ENCODE measurements at regions not wholly inside any gene's neighbourhood (a gene's known extent, or its start where the extent isn't known, plus 50 kb on each side); places are given as distances from the start of the nearest gene placed in this dataset.

- DNase-seq = no peak
- Mint-ChIP-seq H3K27ac (ENCODE audit: unreplicated experiment) (no peak overlapping the region), H3K27me3 (ENCODE audit: unreplicated experiment) (no peaks in the 10 kb centered on the region), H3K36me3 (ENCODE audit: unreplicated experiment) (peaks cover 5% of the 10 kb centered on the region), H3K4me1 (ENCODE audit: low read depth, unreplicated experiment) (peaks cover 12% of the 10 kb centered on the region), H3K4me3 (ENCODE audit: unreplicated experiment) (no peak overlapping the region), H3K9me3 (ENCODE audit: unreplicated experiment) (no peaks in the 10 kb centered on the region)
- TF ChIP-seq CTCF (IDR thresholded peaks at IDR 0.05; ENCODE audit: partially characterized antibody, unreplicated experiment) = no peak
Observed at GRCh38 chr6:164200071-164200470, 785.6 kb downstream of the QKI start.

- no peaks in the 10 kb centered on the region for H3K9me3 Mint-ChIP-seq (ENCODE audit: unreplicated experiment)
- TF ChIP-seq CTCF (IDR thresholded peaks at IDR 0.05; ENCODE audit: partially characterized antibody, unreplicated experiment) = no peak
- no peak overlapping the region for H3K4me3 Mint-ChIP-seq (ENCODE audit: unreplicated experiment)
- no peak for DNase-seq
- H3K27ac Mint-ChIP-seq (ENCODE audit: unreplicated experiment) = no peak overlapping the region
- H3K36me3 Mint-ChIP-seq (ENCODE audit: unreplicated experiment) = no peaks in the 10 kb centered on the region
- H3K4me1 Mint-ChIP-seq (ENCODE audit: low read depth, unreplicated experiment) = peaks cover 16% of the 10 kb centered on the region
- H3K27me3 Mint-ChIP-seq (ENCODE audit: unreplicated experiment) = no peaks in the 10 kb centered on the region
Observed at GRCh38 chr6:164195942-164196281, 781.4 kb downstream of the QKI start.

- no peak for TF ChIP-seq CTCF (IDR thresholded peaks at IDR 0.05; ENCODE audit: partially characterized antibody, unreplicated experiment)
- H3K27me3 Mint-ChIP-seq (ENCODE audit: unreplicated experiment) = no peaks in the 10 kb centered on the region
- DNase-seq = no peak
- no peak overlapping the region for H3K27ac Mint-ChIP-seq (ENCODE audit: unreplicated experiment)
- no peaks in the 10 kb centered on the region for H3K36me3 Mint-ChIP-seq (ENCODE audit: unreplicated experiment)
- peaks cover 16% of the 10 kb centered on the region for H3K4me1 Mint-ChIP-seq (ENCODE audit: low read depth, unreplicated experiment)
- H3K4me3 Mint-ChIP-seq (ENCODE audit: unreplicated experiment) = no peak overlapping the region
- no peaks in the 10 kb centered on the region for H3K9me3 Mint-ChIP-seq (ENCODE audit: unreplicated experiment)
Observed at GRCh38 chr6:164195278-164195941, 780.9 kb downstream of the QKI start.

- no peak overlapping the region for H3K4me3 Mint-ChIP-seq (ENCODE audit: unreplicated experiment)
- no peak for TF ChIP-seq CTCF (IDR thresholded peaks at IDR 0.05; ENCODE audit: partially characterized antibody, unreplicated experiment)
- peaks cover 2% of the 10 kb centered on the region for H3K27me3 Mint-ChIP-seq (ENCODE audit: unreplicated experiment)
- H3K4me1 Mint-ChIP-seq (ENCODE audit: low read depth, unreplicated experiment) = peaks cover 24% of the 10 kb centered on the region
- no peaks in the 10 kb centered on the region for H3K36me3 Mint-ChIP-seq (ENCODE audit: unreplicated experiment)
- DNase-seq = no peak
- H3K9me3 Mint-ChIP-seq (ENCODE audit: unreplicated experiment) = peaks cover 1% of the 10 kb centered on the region
- no peak overlapping the region for H3K27ac Mint-ChIP-seq (ENCODE audit: unreplicated experiment)
Observed at GRCh38 chr6:164188861-164189260, 774.3 kb downstream of the QKI start.

- Mint-ChIP-seq H3K27me3 (ENCODE audit: unreplicated experiment) (peaks cover 2% of the 10 kb centered on the region), H3K36me3 (ENCODE audit: unreplicated experiment) (peaks cover 6% of the 10 kb centered on the region), H3K9me3 (ENCODE audit: unreplicated experiment) (peaks cover 1% of the 10 kb centered on the region), H3K4me1 (ENCODE audit: low read depth, unreplicated experiment) (peaks cover 24% of the 10 kb centered on the region), H3K27ac (ENCODE audit: unreplicated experiment) (no peak overlapping the region), H3K4me3 (ENCODE audit: unreplicated experiment) (no peak overlapping the region)
- peak; percentile 46 for DNase-seq
- TF ChIP-seq CTCF (IDR thresholded peaks at IDR 0.05; ENCODE audit: partially characterized antibody, unreplicated experiment) = no peak
Observed at GRCh38 chr6:164185471-164185871, 771.0 kb downstream of the QKI start.
